ENCODE measurements at regions not wholly inside any gene's neighbourhood (a gene's known extent, or its start where the extent isn't known, plus 50 kb on each side); places are given as distances from the start of the nearest gene placed in this dataset.
"Not testable (repeated sequence)": the region's sequence is repeated elsewhere in the genome, so short reads cannot be mapped to it uniquely, and the experiment has no call there.

DNA sequence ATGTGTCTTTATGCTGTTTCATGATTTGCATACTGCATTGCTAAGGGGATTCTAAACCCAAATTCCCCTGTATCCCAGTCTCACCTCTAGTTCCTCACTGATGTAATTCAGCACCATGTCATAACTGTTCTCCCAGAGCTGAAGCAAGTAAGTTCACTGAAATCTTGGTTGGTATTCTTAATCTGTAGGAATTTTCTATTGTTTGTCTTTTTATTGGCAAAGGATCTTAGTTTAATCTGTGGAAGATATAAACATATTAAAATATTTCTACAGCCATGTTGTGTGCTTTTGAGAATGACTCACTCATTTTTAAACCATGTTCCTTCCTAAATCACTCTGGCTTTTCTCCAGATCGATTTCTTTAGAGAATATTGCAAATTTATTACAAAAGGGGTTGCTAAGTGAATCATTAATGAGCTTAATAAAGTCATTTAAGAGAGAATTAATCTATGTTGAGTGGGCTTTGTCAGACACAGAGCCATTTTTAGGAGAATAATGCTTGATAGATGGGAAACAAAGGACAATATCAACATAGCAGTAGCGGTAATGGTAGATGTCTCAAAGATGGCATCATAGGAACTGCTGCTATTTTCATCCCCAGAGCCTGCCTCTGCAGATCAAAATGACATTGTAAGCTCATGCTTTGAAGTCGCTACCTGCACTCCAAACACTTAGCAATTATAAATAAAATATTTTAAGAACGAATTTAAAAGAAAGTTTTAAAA lies 110.0 kb downstream of the ENC1 start:
- TF ChIP-seq POLR2AphosphoS5 (IDR thresholded peaks at IDR 0.05; ENCODE audit: low read depth, low read length) (no peak), TAF1 (IDR thresholded peaks at IDR 0.05; ENCODE audit: borderline replicate concordance, low read depth, low read length) (no peak), POLR2A (IDR thresholded peaks at IDR 0.05; ENCODE audit: low read depth, low read length) (no peak)
- DNase-seq (ENCODE audit: insufficient read length) (no peak), FAIRE-seq (no peak)

GRCh38 chr5:74529101-74529500 lies 111.4 kb downstream of the ENC1 start:
- DNase-seq (ENCODE audit: insufficient read length) (no peak), FAIRE-seq (no peak)
- TF ChIP-seq TAF1 (IDR thresholded peaks at IDR 0.05; ENCODE audit: borderline replicate concordance, low read depth, low read length) (no peak), POLR2A (IDR thresholded peaks at IDR 0.05; ENCODE audit: low read depth, low read length) (no peak), POLR2AphosphoS5 (IDR thresholded peaks at IDR 0.05; ENCODE audit: low read depth, low read length) (no peak)

DNA sequence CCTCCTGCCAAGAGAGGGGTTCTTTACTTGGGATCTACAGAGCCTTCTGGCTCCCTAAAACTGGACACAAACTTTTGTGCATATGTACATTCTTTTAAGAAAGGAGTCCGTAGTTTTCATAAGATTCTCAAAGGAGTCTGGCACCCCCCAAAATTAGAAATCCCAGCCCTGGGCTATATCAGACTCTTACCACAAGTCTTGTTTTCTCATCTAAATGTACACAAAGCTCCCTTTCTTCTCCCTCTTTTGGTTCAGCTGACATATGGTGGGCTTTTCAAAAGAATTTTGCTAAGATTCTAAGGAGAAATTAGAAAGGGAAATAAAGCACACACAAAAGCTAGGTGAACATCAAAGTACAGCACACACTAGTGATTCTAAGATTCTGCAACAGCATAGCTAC lies 114.4 kb downstream of the ENC1 start:
- no peak for TF ChIP-seq TAF1 (IDR thresholded peaks at IDR 0.05; ENCODE audit: borderline replicate concordance, low read depth, low read length)
- no peak for TF ChIP-seq POLR2A (IDR thresholded peaks at IDR 0.05; ENCODE audit: low read depth, low read length)
- no peak for TF ChIP-seq POLR2AphosphoS5 (IDR thresholded peaks at IDR 0.05; ENCODE audit: low read depth, low read length)
- FAIRE-seq (no peak), DNase-seq (ENCODE audit: insufficient read length) (no peak)

DNA sequence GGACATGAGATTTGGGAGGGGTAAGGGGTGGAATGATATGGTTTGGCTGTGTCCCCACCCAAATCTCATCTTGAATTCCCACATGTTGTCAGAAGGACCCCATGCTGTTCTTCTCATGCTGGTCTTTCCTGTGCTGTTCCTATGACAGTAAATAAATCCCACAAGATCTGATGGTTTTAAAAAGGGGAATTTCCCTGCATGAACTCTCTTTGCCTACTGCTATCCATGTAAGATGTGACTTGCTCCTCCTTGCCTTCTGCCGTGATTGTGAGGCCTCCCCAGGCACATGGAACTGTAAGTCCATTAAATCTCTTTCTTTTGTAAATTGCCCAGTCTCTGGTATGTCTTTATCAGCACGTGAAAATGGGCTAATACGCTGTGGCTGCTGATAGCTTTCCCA lies 115.8 kb downstream of the ENC1 start:
- FAIRE-seq; DNase-seq (ENCODE audit: insufficient read length): not testable (repeated sequence)

DNA sequence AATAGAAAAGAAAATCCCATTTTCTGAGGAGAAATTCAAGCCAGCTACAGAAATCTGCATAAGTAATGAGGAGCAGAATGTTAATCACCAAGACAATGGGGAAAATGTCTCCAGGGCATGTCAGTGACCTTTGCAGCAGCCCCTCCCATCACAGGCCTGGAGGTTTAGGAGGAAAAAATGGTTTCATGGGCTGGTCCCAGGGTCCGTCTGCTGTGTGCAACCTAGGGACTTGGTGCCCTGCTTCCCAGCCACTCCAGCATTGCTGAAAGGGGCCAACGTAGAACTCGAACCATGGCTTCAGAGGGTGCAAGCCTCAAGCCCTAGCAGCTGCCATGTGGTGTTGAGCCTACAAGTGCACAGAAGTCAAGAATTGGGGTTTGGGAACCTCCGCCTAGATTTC lies 116.8 kb downstream of the ENC1 start:
- FAIRE-seq = not testable (repeated sequence)

DNA sequence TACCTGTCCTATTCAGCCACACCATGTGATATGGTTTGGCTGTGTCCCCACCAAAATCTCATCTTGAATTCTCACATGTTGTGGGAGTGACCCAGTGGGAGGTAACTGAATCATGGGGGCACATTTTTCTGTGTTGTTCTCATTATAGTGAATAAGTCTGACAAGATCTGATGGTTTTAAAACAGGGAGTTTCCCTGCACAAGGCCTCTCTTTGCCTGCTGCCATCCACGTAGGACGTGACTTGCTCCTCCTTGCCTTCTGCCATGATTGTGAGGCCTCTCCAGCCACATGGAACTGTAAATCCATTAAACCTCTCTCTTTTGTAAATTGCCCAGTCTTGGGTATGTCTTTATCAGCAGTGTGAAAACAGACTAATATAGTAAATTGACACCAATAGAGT lies 117.7 kb downstream of the ENC1 start:
- not testable (repeated sequence) for FAIRE-seq; DNase-seq (ENCODE audit: insufficient read length)

More for the DNA sequence above, 116.8 kb downstream of the ENC1 start:
- not testable (repeated sequence) for DNase-seq (ENCODE audit: insufficient read length)

DNA sequence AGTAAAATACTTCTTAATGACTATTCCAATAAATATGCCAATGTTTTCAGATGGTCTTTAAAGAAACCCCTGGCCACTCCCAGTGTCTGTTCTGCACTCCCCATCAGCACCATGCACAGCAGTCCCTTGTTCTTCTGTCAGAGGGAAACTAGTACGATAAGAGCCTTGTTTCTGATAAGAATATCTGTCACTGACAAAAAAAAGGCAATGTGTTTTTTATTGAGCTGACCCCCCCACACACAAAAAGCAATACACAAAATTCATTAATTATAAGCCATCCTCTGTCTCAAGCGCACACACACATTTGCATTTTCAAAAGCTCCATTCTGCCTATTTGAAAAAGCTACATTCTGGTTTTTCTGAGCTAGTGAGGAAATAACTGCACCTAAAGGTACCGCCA lies 119.1 kb downstream of the ENC1 start:
- no peak for DNase-seq (ENCODE audit: insufficient read length)
- no peak for FAIRE-seq
- TF ChIP-seq POLR2AphosphoS5 (IDR thresholded peaks at IDR 0.05; ENCODE audit: low read depth, low read length) = no peak
- no peak for TF ChIP-seq TAF1 (IDR thresholded peaks at IDR 0.05; ENCODE audit: borderline replicate concordance, low read depth, low read length)
- TF ChIP-seq POLR2A (IDR thresholded peaks at IDR 0.05; ENCODE audit: low read depth, low read length) = no peak

DNA sequence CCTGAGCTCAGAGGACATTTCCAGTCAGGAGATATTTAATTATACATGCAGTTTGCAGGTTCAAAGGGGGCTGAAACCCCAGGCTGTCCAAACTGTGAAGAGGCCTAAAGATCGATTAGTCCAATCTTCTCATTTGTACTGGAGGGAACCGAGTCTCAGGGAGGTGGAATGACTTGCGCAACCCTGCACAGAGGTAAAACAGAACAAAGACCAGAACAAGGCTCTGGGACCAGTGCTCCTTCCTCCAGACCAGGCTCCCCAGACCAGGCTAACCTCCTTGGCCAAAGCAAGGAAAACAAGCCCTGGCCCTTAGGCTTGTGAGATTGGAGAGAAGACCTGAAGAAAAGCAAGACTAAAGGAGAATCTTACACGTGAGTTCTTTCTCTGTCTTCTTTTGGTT lies 120.8 kb downstream of the ENC1 start:
- no peak for DNase-seq (ENCODE audit: insufficient read length)
- no peak for TF ChIP-seq TAF1 (IDR thresholded peaks at IDR 0.05; ENCODE audit: borderline replicate concordance, low read depth, low read length)
- no peak for TF ChIP-seq POLR2A (IDR thresholded peaks at IDR 0.05; ENCODE audit: low read depth, low read length)
- no peak for TF ChIP-seq POLR2AphosphoS5 (IDR thresholded peaks at IDR 0.05; ENCODE audit: low read depth, low read length)
- FAIRE-seq = no peak

GRCh38 chr5:74519161-74519571 lies 121.4 kb downstream of the ENC1 start:
- no peak for DNase-seq (ENCODE audit: insufficient read length)
- TF ChIP-seq POLR2A (IDR thresholded peaks at IDR 0.05; ENCODE audit: low read depth, low read length) (no peak), POLR2AphosphoS5 (IDR thresholded peaks at IDR 0.05; ENCODE audit: low read depth, low read length) (no peak), TAF1 (IDR thresholded peaks at IDR 0.05; ENCODE audit: borderline replicate concordance, low read depth, low read length) (no peak)
- FAIRE-seq = no peak

GRCh38 chr5:74517700-74518099 lies 122.8 kb downstream of the ENC1 start:
- TF ChIP-seq TAF1 (IDR thresholded peaks at IDR 0.05; ENCODE audit: borderline replicate concordance, low read depth, low read length) = no peak
- DNase-seq (ENCODE audit: insufficient read length) (no peak), FAIRE-seq (no peak)

GRCh38 chr5:74516211-74516636 lies 124.3 kb downstream of the ENC1 start:
- FAIRE-seq (no peak), DNase-seq (ENCODE audit: insufficient read length) (no peak)
- TF ChIP-seq POLR2A (IDR thresholded peaks at IDR 0.05; ENCODE audit: low read depth, low read length) (no peak), TAF1 (IDR thresholded peaks at IDR 0.05; ENCODE audit: borderline replicate concordance, low read depth, low read length) (no peak), POLR2AphosphoS5 (IDR thresholded peaks at IDR 0.05; ENCODE audit: low read depth, low read length) (no peak)

DNA sequence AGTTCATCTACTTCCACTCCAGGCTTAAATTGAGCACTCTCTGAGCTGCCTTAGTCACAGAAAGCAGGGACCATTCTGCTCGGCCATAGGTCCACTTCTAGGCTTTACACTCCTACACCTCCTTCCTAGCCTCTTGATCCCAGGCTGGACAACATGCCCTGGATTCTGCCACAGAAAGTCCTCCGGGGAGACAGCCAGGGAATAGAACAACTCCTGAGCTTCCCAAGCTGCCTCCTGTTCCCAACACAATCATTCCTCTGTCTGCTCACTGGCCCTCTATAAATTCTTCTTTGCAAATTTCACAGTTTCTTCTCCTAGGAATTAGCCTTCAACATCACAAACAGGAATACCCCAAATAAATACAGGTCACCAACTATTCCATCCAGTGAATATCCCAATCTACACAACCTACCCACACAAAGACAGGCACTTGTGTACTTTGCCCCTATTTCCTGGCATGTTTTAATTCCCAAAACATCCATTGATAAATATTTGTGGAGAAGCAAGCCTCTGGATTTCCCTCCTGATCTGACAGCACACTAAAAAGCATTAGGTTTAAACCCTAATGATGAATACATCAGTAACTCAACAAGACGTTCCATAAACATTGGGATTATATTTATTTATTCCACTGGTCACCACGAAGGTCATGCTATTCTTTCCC lies 125.5 kb downstream of the ENC1 start:
- TF ChIP-seq POLR2AphosphoS5 (IDR thresholded peaks at IDR 0.05; ENCODE audit: low read depth, low read length) (no peak), TAF1 (IDR thresholded peaks at IDR 0.05; ENCODE audit: borderline replicate concordance, low read depth, low read length) (no peak), POLR2A (IDR thresholded peaks at IDR 0.05; ENCODE audit: low read depth, low read length) (no peak)
- no peak for DNase-seq (ENCODE audit: insufficient read length)
- no peak for FAIRE-seq

DNA sequence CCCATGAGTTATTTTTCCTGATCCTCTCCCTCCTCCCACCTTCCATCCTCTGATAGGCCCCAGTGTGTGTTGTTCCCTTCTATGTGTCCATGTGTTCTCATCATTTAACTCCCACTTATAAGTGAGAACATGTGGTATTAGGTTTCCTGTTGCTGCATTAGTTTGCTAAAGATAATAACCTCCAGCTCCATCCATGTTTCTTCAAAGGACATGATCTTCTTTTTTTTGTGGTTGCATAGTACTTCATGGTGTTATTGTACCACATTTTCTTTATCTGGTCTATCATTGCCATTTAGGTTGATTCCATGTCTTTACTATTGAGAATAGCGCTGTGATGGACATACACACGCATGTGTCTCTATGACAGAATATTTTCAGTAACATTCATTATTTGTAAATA lies 128.8 kb downstream of the ENC1 start:
- DNase-seq (ENCODE audit: insufficient read length); FAIRE-seq: not testable (repeated sequence)
